ENCODE measurements at regions not wholly inside any gene's neighbourhood (a gene's known extent, or its start where the extent isn't known, plus 50 kb on each side); places are given as distances from the start of the nearest gene placed in this dataset.

- no peaks in the 10 kb centered on the region for H3K4me1 Mint-ChIP-seq
- Histone ChIP-seq H3K4me1 (ENCODE audit: control insufficient read depth, insufficient read depth, low read length) (peaks cover 5% of the 10 kb centered on the region), H3K36me3 (ENCODE audit: control insufficient read depth, insufficient read depth, low read length) (no peaks in the 10 kb centered on the region), H3K27ac (ENCODE audit: low read depth, low read length) (no peak overlapping the region), H3K9me3 (ENCODE audit: control insufficient read depth, low read length) (peaks cover 22% of the 10 kb centered on the region), H3K4me3 (ENCODE audit: low read length) (no peak overlapping the region), H3K27me3 (ENCODE audit: control insufficient read depth, insufficient read depth, low read length, poor library complexity, severe bottlenecking) (no peaks in the 10 kb centered on the region), H3K9ac (ENCODE audit: extremely low read depth, low read length, poor library complexity, severe bottlenecking) (no peak overlapping the region)
- no peaks in the 10 kb centered on the region for H3K36me3 Mint-ChIP-seq (ENCODE audit: low read depth)
- no peaks in the 10 kb centered on the region for H3K27me3 Mint-ChIP-seq (ENCODE audit: insufficient read depth)
- no peak for TF ChIP-seq CTCF (conservative IDR thresholded peaks at IDR 0.05)
- no peak overlapping the region for H3K4me3 Mint-ChIP-seq
- no peak for DNase-seq
- no peak overlapping the region for H3K27ac Mint-ChIP-seq
- peaks cover 4% of the 10 kb centered on the region for H3K9me3 Mint-ChIP-seq
- 91% methylated on average over 4 of the region's 4 CpGs for WGBS, 2 experiments (ENCODE audit: insufficient coverage in 1 of 2, insufficient read length in 1 of 2)
Measured at GRCh38 chr13:104422668-104423067, 1356.5 kb upstream of the SLC10A2 start.

- Mint-ChIP-seq H3K36me3 (ENCODE audit: low read depth) (no peaks in the 10 kb centered on the region), H3K27ac (no peak overlapping the region), H3K4me3 (no peak overlapping the region), H3K27me3 (ENCODE audit: insufficient read depth) (no peaks in the 10 kb centered on the region), H3K9me3 (peaks cover under 1% of the 10 kb centered on the region), H3K4me1 (peaks cover 10% of the 10 kb centered on the region)
- TF ChIP-seq CTCF (conservative IDR thresholded peaks at IDR 0.05), result no peak
- no peaks in the 10 kb centered on the region for H3K9me3 ChIP-seq (ENCODE audit: control insufficient read depth, low read length)
- H3K4me1 ChIP-seq (ENCODE audit: control insufficient read depth, insufficient read depth, low read length), result no peaks in the 10 kb centered on the region
- no peak overlapping the region for H3K9ac ChIP-seq (ENCODE audit: extremely low read depth, low read length, poor library complexity, severe bottlenecking)
- no peaks in the 10 kb centered on the region for H3K27me3 ChIP-seq (ENCODE audit: control insufficient read depth, insufficient read depth, low read length, poor library complexity, severe bottlenecking)
- H3K36me3 ChIP-seq (ENCODE audit: control insufficient read depth, insufficient read depth, low read length), result no peaks in the 10 kb centered on the region
- WGBS, 2 experiments (ENCODE audit: insufficient coverage in 1 of 2, insufficient read length in 1 of 2), result 100% methylated on average over 1 of the region's 1 CpG; no CpG with 5 or more reads in 1 of the 2 experiments
- DNase-seq, result no peak
- H3K27ac ChIP-seq (ENCODE audit: low read depth, low read length), result no peak overlapping the region
- no peak overlapping the region for H3K4me3 ChIP-seq (ENCODE audit: low read length)
Measured at GRCh38 chr13:104416973-104417372, 1350.8 kb upstream of the SLC10A2 start.

- H3K9me3 ChIP-seq (ENCODE audit: control insufficient read depth, low read length), result no peaks in the 10 kb centered on the region
- Mint-ChIP-seq H3K9me3 (no peaks in the 10 kb centered on the region), H3K27me3 (ENCODE audit: insufficient read depth) (no peaks in the 10 kb centered on the region), H3K27ac (no peak overlapping the region), H3K36me3 (ENCODE audit: low read depth) (no peaks in the 10 kb centered on the region), H3K4me1 (peaks cover 10% of the 10 kb centered on the region), H3K4me3 (no peak overlapping the region)
- DNase-seq, result no peak
- H3K4me1 ChIP-seq (ENCODE audit: control insufficient read depth, insufficient read depth, low read length), result no peaks in the 10 kb centered on the region
- TF ChIP-seq CTCF (conservative IDR thresholded peaks at IDR 0.05), result no peak
- no peak overlapping the region for H3K9ac ChIP-seq (ENCODE audit: extremely low read depth, low read length, poor library complexity, severe bottlenecking)
- H3K27ac ChIP-seq (ENCODE audit: low read depth, low read length), result no peak overlapping the region
- WGBS, 2 experiments (ENCODE audit: insufficient coverage in 1 of 2, insufficient read length in 1 of 2), result 89 to 93% methylated on average over 4 of the region's 4 CpGs
- no peaks in the 10 kb centered on the region for H3K36me3 ChIP-seq (ENCODE audit: control insufficient read depth, insufficient read depth, low read length)
- no peaks in the 10 kb centered on the region for H3K27me3 ChIP-seq (ENCODE audit: control insufficient read depth, insufficient read depth, low read length, poor library complexity, severe bottlenecking)
- H3K4me3 ChIP-seq (ENCODE audit: low read length), result no peak overlapping the region
Measured at GRCh38 chr13:104414771-104415170, 1348.6 kb upstream of the SLC10A2 start.

All from endodermal cell (in vitro differentiated cells).